Spleen (tissue), 11 donors: ENCODE measurements at regions not wholly inside any gene's neighbourhood (a gene's known extent, or its start where the extent isn't known, plus 50 kb on each side); places are given as distances from the start of the nearest gene placed in this dataset.

Experiments used
- DNase-seq: peaks from one replicate; pipeline ENCODE4 v3.0.0-alpha.2; 2020
- H3K27ac ChIP-seq, 8 donors: fragments of 200-600 bp; sonication (generic) in 7 of 8; 1 replicate in 4 of 8; 2 replicates in 4 of 8; pipeline versions ENCODE4 v1.5.0 to v1.8.0; 2016 to 2021; ENCODE audit warnings: inconsistent platforms in 4 of 8, mild to moderate bottlenecking in 4 of 8, moderate library complexity in 1 of 8
- H3K27me3 ChIP-seq, 7 donors: fragments of 200-600 bp; sonication (generic) in 6 of 7; replicated peaks in 1 of 7; 1 replicate in 4 of 7; 2 replicates in 3 of 7; pipeline versions ENCODE4 v1.5.0 to v1.8.0; 2016 to 2021; ENCODE audit warnings: inconsistent platforms in 3 of 7, mild to moderate bottlenecking in 1 of 7
- H3K36me3 ChIP-seq, 6 donors: fragments of 200-600 bp; sonication (generic) in 5 of 6; 1 replicate in 4 of 6; 2 replicates in 2 of 6; pipeline versions ENCODE4 v1.5.0 to v1.8.0; 2016 to 2021; ENCODE audit warnings: inconsistent platforms in 2 of 6
- H3K4me1 ChIP-seq, 6 donors: fragments of 200-600 bp; sonication (generic) in 5 of 6; 1 replicate in 3 of 6; 2 replicates in 3 of 6; pipeline versions ENCODE4 v1.5.0 to v1.8.0; 2016 to 2021; ENCODE audit warnings: inconsistent platforms in 3 of 6
- H3K4me3 ChIP-seq, 8 donors: fragments of 200-600 bp; sonication (generic) in 7 of 8; 1 replicate in 4 of 8; 2 replicates in 4 of 8; pipeline versions ENCODE4 v1.5.0 to v1.8.0; 2016 to 2021; ENCODE audit warnings: inconsistent platforms in 4 of 8, mild to moderate bottlenecking in 4 of 8, moderate library complexity in 2 of 8
- H3K9me3 ChIP-seq, 8 donors: fragments of 200-600 bp; sonication (generic) in 7 of 8; 1 replicate in 4 of 8; 2 replicates in 4 of 8; pipeline versions ENCODE4 v1.5.0 to v1.8.0; 2016 to 2021; ENCODE audit warnings: inconsistent platforms in 4 of 8
- CTCF ChIP-seq, 11 experiments: fragments of 200-600 bp in 7 of 11; fragments of 450-650 bp in 4 of 11; sonication (generic) in 4 of 11; IDR thresholded peaks in 8 of 11; conservative IDR thresholded peaks in 3 of 11; 1 replicate in 7 of 11; 2 replicates in 4 of 11; pipeline versions ENCODE4 v1.4.0 to v1.8.0; 2016 to 2021; ENCODE audit warnings: antibody characterized with exemption in 11 of 11, inconsistent platforms in 4 of 11, mild to moderate bottlenecking in 1 of 11
- POLR2A ChIP-seq, 3 donors: fragments of 450-650 bp; IDR thresholded peaks; one replicate each; pipeline ENCODE4 v1.5.1; 2017; ENCODE audit warnings: antibody characterized with exemption in 3 of 3, mild to moderate bottlenecking in 1 of 3
- POLR2AphosphoS5 ChIP-seq, 3 donors: sonication (generic); formaldehyde crosslinking; IDR thresholded peaks; one replicate each; pipeline ENCODE4 v1.5.1; 2017; ENCODE audit warnings: antibody characterized with exemption in 3 of 3
- WGBS, 5 donors: extraction: QIAGEN DNeasy Blood & Tissue Kit in 3 of 5; methylation state at CpG; one replicate each; pipeline versions ENCODE4 v1.1.5 to v1.1.7; 2013 to 2018; 5-methylcytosine and 5-hydroxymethylcytosine counted together
- intact Hi-C: fragments of 100-400 bp; cut with DNase I; formaldehyde crosslinking; loops from one replicate; pipeline ENCODE4 v1.15.0; 2023; ENCODE audit warnings: low total_unique reads
- donor health status: healthy with polysubstance abuse.
- donor health status: DM: no; HTN: no; CAD: no; lungs with moderate emphysema.
- donor health status: DM: no; HTN: no; CAD: no.
- donor health status: Bipolar disorder and iron deficiency.
- donor health status: healthy.
- donor health status: DM: no; HTN: no; CAD: no.
- donor health status: DM: yes; HTN: yes; CAD: no.

GRCh38 chr18:23337599-23338444 lies 115.3 kb upstream of the RIOK3 start:
- TF ChIP-seq POLR2A (IDR thresholded peaks at IDR 0.05) (no peak), POLR2AphosphoS5 (IDR thresholded peaks at IDR 0.05) (no peak), CTCF (IDR thresholded peaks at IDR 0.05 in 8 of 11, conservative IDR thresholded peaks at IDR 0.05 in 3 of 11) (no peak)
- no peaks in the 10 kb centered on the region for H3K27me3 ChIP-seq
- peaks cover 0 to 5% (median 0%) of the 10 kb centered on the region in 6 donors for H3K36me3 ChIP-seq
- WGBS, 5 donors: 90 to 95% (median 93%) methylated on average over 3 of the region's 3 CpGs
- no peak for DNase-seq
- intact Hi-C loops: no loop called here
- H3K9me3 ChIP-seq: no peaks in the 10 kb centered on the region
- H3K27ac ChIP-seq: no peak overlapping the region
- H3K4me1 ChIP-seq: peaks cover 0 to 5% (median 0%) of the 10 kb centered on the region in 6 donors
- no peak overlapping the region for H3K4me3 ChIP-seq

- Histone ChIP-seq H3K9me3 (no peaks in the 10 kb centered on the region), H3K4me3 (no peak overlapping the region), H3K36me3 (peaks cover 0 to 5% (median 0%) of the 10 kb centered on the region in 6 donors), H3K27me3 (no peaks in the 10 kb centered on the region), H3K4me1 (peaks cover 0 to 5% (median 0%) of the 10 kb centered on the region in 6 donors), H3K27ac (no peak overlapping the region)
- 85 to 95% (median 93%) methylated on average over 9 of the region's 9 CpGs for WGBS, 5 donors
- no peak for TF ChIP-seq POLR2AphosphoS5 (IDR thresholded peaks at IDR 0.05)
- intact Hi-C loops: no loop called here
- DNase-seq: no peak
Observed at GRCh38 chr18:23340661-23341060, 112.4 kb upstream of the RIOK3 start.

GRCh38 chr18:23341383-23341782 lies 111.7 kb upstream of the RIOK3 start:
- Histone ChIP-seq H3K27me3 (no peaks in the 10 kb centered on the region), H3K4me1 (no peaks in the 10 kb centered on the region), H3K27ac (no peak overlapping the region), H3K36me3 (peaks cover 0 to 5% (median 0%) of the 10 kb centered on the region in 6 donors), H3K4me3 (no peak overlapping the region), H3K9me3 (no peaks in the 10 kb centered on the region)
- no peak for TF ChIP-seq POLR2A (IDR thresholded peaks at IDR 0.05)
- TF ChIP-seq CTCF (IDR thresholded peaks at IDR 0.05 in 8 of 11, conservative IDR thresholded peaks at IDR 0.05 in 3 of 11): no peak
- no peak for TF ChIP-seq POLR2AphosphoS5 (IDR thresholded peaks at IDR 0.05)
- no peak for DNase-seq
- WGBS, 5 donors: 81 to 89% (median 85%) methylated on average over 9 of the region's 9 CpGs
- intact Hi-C loops: no loop called here

GRCh38 chr18:23341983-23342382 lies 111.1 kb upstream of the RIOK3 start:
- H3K9me3 ChIP-seq: no peaks in the 10 kb centered on the region
- H3K27ac ChIP-seq: no peak overlapping the region

More at GRCh38 chr18:23341983-23342382, 111.1 kb upstream of the RIOK3 start:
- no peak for DNase-seq
- TF ChIP-seq CTCF (IDR thresholded peaks at IDR 0.05 in 8 of 11, conservative IDR thresholded peaks at IDR 0.05 in 3 of 11): no peak
- Histone ChIP-seq H3K27me3 (no peaks in the 10 kb centered on the region), H3K4me3 (no peak overlapping the region), H3K4me1 (no peaks in the 10 kb centered on the region), H3K36me3 (peaks cover 0 to 5% (median 0%) of the 10 kb centered on the region in 6 donors)
- intact Hi-C loops: no loop called here
